Upper lobe of right lung (tissue), 1 donor: ENCODE measurements at regions not wholly inside any gene's neighbourhood (a gene's known extent, or its start where the extent isn't known, plus 50 kb on each side); places are given as distances from the start of the nearest gene placed in this dataset.

Experiments
- ATAC-seq: fragments of 200-7000 bp; cut with Tn5 transposase; one replicate; pipeline ENCODE4 v1.9.1; 2020; ENCODE audit warnings: mild to moderate bottlenecking, moderate library complexity
- DNase-seq: peaks from one replicate; pipeline ENCODE4 v3.0.0-alpha.2; 2020
- H3K27ac ChIP-seq: fragments of 200-600 bp; one replicate; pipeline ENCODE4 v1.8.0; 2022
- H3K27me3 ChIP-seq: fragments of 200-600 bp; one replicate; pipeline ENCODE4 v1.8.0; 2022; ENCODE audit warnings: mild to moderate bottlenecking
- H3K36me3 ChIP-seq: fragments of 200-600 bp; one replicate; pipeline ENCODE4 v1.8.0; 2022
- H3K4me1 ChIP-seq: fragments of 200-600 bp; one replicate; pipeline ENCODE4 v1.8.0; 2022
- H3K4me3 ChIP-seq: fragments of 200-600 bp; one replicate; pipeline ENCODE4 v1.8.0; 2022; ENCODE audit warnings: mild to moderate bottlenecking
- H3K9me3 ChIP-seq: fragments of 200-600 bp; one replicate; pipeline ENCODE4 v1.8.0; 2022
- intact Hi-C: fragments of 100-400 bp; cut with DNase I; formaldehyde crosslinking; loops from one replicate; pipeline ENCODE4 v1.11.0; 2022
- TF ChIP-seq, protein P1 (sequence below): fragments of 200-600 bp; IDR thresholded peaks from one replicate; pipeline ENCODE4 v1.8.0; 2022; ENCODE audit warnings: antibody characterized with exemption
- donor health status: DM: no; HTN: yes; CAD: no; lungs with severe emphysema.

DNA sequence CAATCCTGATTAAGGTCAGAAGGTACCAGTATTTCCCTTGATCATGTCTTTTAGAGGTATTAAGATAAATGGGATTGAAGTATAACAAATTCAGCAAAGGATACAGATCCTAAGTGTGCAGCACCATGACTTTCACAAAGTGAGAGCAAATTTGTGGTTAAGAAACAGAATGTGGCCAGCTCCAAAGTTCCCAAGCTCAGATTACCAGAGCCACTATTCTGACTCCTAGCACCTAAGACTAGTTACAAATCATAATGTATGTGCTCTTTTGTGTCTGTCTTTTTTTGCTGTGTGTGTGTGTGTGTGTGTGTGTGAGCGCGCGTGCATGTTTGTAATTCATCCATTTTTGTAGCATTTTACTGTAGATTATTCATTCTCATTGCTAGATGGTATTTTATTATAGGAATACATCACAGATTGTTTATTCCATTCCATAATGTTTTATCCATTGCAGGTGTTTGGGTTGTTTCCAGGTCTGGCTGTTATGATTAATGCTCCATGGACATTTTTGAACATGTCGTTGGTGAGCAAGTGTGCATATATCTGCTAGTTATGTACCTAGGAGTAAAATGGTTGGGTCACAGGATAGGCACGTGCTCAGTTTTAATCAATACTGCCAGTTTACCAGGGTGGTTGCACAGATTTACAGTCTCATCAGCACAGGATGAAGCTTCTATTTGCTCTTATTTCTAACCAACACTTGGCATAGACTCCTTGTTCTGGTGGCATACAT lies 314.0 kb upstream of the JAG1 start:
- no peaks in the 10 kb centered on the region for H3K27me3 ChIP-seq
- ATAC-seq (no peak), DNase-seq (no peak)
- TF ChIP-seq, protein P1, sequence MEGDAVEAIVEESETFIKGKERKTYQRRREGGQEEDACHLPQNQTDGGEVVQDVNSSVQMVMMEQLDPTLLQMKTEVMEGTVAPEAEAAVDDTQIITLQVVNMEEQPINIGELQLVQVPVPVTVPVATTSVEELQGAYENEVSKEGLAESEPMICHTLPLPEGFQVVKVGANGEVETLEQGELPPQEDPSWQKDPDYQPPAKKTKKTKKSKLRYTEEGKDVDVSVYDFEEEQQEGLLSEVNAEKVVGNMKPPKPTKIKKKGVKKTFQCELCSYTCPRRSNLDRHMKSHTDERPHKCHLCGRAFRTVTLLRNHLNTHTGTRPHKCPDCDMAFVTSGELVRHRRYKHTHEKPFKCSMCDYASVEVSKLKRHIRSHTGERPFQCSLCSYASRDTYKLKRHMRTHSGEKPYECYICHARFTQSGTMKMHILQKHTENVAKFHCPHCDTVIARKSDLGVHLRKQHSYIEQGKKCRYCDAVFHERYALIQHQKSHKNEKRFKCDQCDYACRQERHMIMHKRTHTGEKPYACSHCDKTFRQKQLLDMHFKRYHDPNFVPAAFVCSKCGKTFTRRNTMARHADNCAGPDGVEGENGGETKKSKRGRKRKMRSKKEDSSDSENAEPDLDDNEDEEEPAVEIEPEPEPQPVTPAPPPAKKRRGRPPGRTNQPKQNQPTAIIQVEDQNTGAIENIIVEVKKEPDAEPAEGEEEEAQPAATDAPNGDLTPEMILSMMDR = no peak
- no peaks in the 10 kb centered on the region for H3K36me3 ChIP-seq
- no peak overlapping the region for H3K4me3 ChIP-seq
- H3K27ac ChIP-seq = no peak overlapping the region
- intact Hi-C loops = no loop called here
- H3K4me1 ChIP-seq = no peaks in the 10 kb centered on the region
- no peaks in the 10 kb centered on the region for H3K9me3 ChIP-seq

DNA sequence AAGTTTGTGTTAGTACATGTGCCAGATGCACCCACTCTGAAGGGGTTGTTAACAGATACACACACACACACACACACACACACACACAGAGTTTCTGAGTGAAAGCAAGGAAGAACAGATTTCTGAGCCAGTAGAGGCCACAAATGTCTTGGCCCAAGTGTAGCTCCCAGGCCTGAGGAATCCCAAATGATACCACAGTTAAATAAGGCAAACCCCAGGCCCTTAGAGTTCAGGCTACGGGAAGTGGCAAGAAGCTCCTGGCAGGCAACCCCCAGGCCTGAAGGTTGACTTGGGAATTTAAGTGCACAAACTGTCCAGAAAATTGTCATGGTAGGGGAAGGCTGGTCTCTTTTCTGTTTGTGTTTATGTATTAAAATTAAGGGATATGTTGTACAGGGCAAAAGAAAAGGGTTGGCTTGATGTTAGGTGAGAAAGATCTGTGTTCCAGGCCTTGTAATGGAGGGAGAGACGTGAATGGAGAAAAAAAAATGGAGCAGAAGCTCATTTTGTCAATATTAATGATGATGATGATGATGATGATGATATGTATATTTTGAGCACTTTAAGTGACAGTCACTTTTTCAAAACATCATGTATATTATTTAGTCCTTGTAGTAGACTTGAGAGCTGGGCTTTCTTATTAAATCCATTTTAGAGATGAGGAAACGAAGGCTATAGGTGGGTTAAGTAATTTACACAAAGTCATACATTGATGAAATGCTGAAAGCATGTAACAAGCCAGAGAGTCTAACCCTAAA lies 317.0 kb upstream of the JAG1 start:
- TF ChIP-seq, protein P1 = no peak
- no peak for ATAC-seq
- intact Hi-C loops = no loop called here

DNA sequence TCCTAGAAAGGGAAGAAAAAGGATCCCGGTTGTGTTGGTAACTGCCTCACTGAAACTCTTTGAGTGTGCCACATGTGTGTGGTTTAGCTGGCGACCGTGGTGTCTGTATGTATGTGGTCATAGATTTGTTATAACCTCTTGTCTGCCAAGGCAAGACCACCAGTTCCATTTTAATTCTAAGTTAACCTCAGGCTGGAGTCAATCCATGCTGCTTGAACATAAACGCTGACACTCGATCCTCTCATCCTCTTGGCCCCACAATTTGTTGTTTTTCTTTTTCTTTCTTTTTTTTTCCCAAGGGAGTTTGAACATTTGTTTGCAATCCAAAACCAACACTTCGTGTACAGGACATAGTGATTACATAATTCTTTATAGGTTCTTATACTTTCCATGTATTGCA lies 318.9 kb upstream of the JAG1 start:
- intact Hi-C loops = no loop called here
- DNase-seq = no peak
- H3K36me3 ChIP-seq = no peaks in the 10 kb centered on the region
- H3K27me3 ChIP-seq = no peaks in the 10 kb centered on the region
- H3K4me3 ChIP-seq = no peak overlapping the region
- no peak overlapping the region for H3K27ac ChIP-seq
- no peaks in the 10 kb centered on the region for H3K9me3 ChIP-seq
- TF ChIP-seq, protein P1 = no peak
- no peaks in the 10 kb centered on the region for H3K4me1 ChIP-seq
- ATAC-seq = no peak

More for the DNA sequence above, 317.0 kb upstream of the JAG1 start:
- no peak for DNase-seq
- H3K9me3 ChIP-seq = no peaks in the 10 kb centered on the region
- H3K4me1 ChIP-seq = no peaks in the 10 kb centered on the region
- H3K4me3 ChIP-seq = no peak overlapping the region
- no peaks in the 10 kb centered on the region for H3K36me3 ChIP-seq
- H3K27me3 ChIP-seq = no peaks in the 10 kb centered on the region
- no peak overlapping the region for H3K27ac ChIP-seq

DNA sequence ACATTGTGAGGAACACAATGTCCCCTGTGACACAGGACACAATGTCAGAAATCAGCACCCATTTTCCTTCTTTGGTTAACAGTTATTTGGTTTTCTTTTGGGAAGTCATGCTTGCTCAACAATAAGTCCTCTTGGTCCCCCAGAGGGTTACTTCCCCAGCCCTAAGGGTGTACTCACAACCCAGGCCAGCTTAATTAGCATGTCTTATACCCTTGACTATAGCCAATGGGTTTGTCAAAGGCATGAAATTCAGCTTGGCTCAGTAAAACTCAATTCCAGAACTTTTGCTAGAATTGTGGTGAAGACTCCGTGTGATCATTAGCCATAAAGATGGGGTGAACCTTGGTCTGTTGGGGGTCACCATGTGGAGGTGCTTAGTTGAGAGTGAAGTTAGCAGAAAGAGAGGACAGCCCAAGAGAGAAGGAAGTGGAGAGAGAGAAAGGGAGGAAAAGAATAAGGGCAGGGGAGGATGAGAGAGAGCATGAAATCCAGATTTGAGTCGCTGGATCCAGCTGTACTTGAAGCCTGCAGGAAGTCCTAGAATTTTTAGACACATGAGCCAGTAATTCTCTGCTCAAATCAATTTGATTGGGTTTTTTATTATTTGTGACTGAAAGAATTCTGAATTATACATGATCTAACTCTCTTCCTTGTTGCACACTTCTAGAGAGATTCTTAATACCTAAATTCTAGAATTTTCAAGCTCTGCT lies 321.3 kb upstream of the JAG1 start:
- no peak overlapping the region for H3K27ac ChIP-seq
- no peak overlapping the region for H3K4me3 ChIP-seq
- TF ChIP-seq, protein P1 = no peak
- no peaks in the 10 kb centered on the region for H3K36me3 ChIP-seq
- ATAC-seq = no peak
- no peaks in the 10 kb centered on the region for H3K4me1 ChIP-seq
- DNase-seq = no peak
- H3K27me3 ChIP-seq = no peaks in the 10 kb centered on the region
- intact Hi-C loops = no loop called here
- no peaks in the 10 kb centered on the region for H3K9me3 ChIP-seq

DNA sequence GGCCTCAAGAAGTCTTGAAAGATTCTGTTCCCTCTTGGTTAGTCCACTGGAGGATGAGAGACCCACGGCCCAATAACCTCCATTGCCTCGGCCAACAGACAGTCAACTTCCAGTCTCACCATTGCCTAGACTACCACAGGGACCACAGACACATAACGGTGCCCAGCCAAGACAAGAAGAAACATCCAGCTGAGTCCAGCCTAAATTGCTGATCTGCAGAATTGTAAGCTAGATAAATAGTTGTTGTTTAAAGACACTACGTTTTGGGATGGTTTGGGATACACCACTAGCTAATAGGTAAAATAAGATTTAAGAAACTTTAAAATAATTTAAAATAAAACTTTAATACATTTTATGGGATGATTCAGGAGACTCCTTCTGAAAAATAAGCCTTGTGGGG lies 324.7 kb upstream of the JAG1 start:
- TF ChIP-seq, protein P1 = no peak
- H3K27me3 ChIP-seq = no peaks in the 10 kb centered on the region
- H3K27ac ChIP-seq = no peak overlapping the region
- H3K9me3 ChIP-seq = no peaks in the 10 kb centered on the region
- no peak for ATAC-seq
- no peak for DNase-seq
- no peaks in the 10 kb centered on the region for H3K36me3 ChIP-seq
- intact Hi-C loops = no loop called here
- H3K4me1 ChIP-seq = no peaks in the 10 kb centered on the region
- H3K4me3 ChIP-seq = no peak overlapping the region
